ENCODE measurements at regions not wholly inside any gene's neighbourhood (a gene's known extent, or its start where the extent isn't known, plus 50 kb on each side); places are given as distances from the start of the nearest gene placed in this dataset.
A peak's percentile ranks its signal among the peaks of the same experiment; 100 is the strongest.
"Not testable (repeated sequence)": the region's sequence is repeated elsewhere in the genome, so short reads cannot be mapped to it uniquely, and the experiment has no call there.

DNA sequence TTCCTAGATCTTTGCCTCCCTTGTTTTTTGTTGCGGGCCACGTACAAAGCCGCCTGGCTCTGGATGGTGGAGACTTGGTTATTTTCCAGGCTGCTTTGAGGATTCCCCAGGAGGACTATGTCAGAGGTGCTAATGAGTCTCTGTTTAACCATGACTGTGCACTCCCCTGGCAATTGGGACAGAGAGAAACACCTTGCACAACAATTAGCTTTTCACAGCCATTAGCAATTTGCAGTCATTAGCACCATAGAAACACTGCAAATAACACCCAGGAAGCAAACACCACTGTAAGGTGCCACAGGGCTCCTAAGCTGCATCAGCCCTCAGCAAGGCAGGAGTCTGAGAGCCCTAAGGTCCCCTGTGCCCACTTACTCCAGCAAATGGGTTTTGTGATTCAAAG lies 201.0 kb upstream of the VLDLR start:
- Histone ChIP-seq H3K4me1 (ENCODE audit: control insufficient read depth in 2 of 2, insufficient read depth in 2 of 2, low read length in 2 of 2) (no peaks in the 10 kb centered on the region), H3K4me3 (ENCODE audit: low read length in 2 of 2) (no peak overlapping the region), H3K27me3 (ENCODE audit: control insufficient read depth in 2 of 2, insufficient read depth in 2 of 2, low read length in 2 of 2) (no peaks in the 10 kb centered on the region), H3K27ac (ENCODE audit: low read depth in 2 of 2, low read length in 2 of 2) (no peak overlapping the region), H3K36me3 (ENCODE audit: control insufficient read depth in 2 of 2, insufficient read depth in 2 of 2, low read length in 2 of 2) (no peaks in the 10 kb centered on the region), H3K9me3 (ENCODE audit: control insufficient read depth in 2 of 2, low read length in 2 of 2) (no peaks in the 10 kb centered on the region), H3K9ac (ENCODE audit: low read depth in 1 of 2, low read length in 2 of 2) (no peak overlapping the region)

DNA sequence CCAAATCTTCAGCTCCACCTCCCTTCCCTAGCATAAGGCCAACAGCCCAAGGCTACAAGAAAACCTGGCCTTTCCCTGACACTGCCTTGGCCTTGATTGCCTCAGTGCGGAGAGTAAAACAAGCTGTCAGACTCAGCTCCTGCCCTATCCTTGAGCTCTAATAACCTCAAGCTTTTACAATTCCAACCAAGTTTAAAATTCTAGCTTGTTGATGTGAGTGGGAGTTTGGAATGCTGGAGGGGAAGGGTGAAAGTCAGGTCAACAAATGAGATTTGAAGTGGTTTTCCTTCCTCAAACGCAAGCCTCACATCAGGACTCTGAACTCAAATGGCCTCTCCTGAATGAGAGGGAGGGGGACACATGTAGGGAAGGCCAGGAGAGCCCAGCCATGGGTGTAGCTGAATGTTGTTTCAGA lies 197.0 kb upstream of the VLDLR start:
- H3K27me3 ChIP-seq (ENCODE audit: control insufficient read depth in 2 of 2, insufficient read depth in 2 of 2, low read length in 2 of 2) = no peaks in the 10 kb centered on the region
- H3K27ac ChIP-seq (ENCODE audit: low read depth in 2 of 2, low read length in 2 of 2) = no peak overlapping the region
- H3K4me1 ChIP-seq (ENCODE audit: control insufficient read depth in 2 of 2, insufficient read depth in 2 of 2, low read length in 2 of 2) = peaks cover 0 to 5% of the 10 kb centered on the region in 2 donors
- H3K36me3 ChIP-seq (ENCODE audit: control insufficient read depth in 2 of 2, insufficient read depth in 2 of 2, low read length in 2 of 2) = no peaks in the 10 kb centered on the region
- no peak overlapping the region for H3K9ac ChIP-seq (ENCODE audit: low read depth in 1 of 2, low read length in 2 of 2)
- H3K9me3 ChIP-seq (ENCODE audit: control insufficient read depth in 2 of 2, low read length in 2 of 2) = no peaks in the 10 kb centered on the region
- no peak overlapping the region for H3K4me3 ChIP-seq (ENCODE audit: low read length in 2 of 2)

GRCh38 chr9:2425676-2426075 lies 195.9 kb upstream of the VLDLR start:
- H3K9me3 ChIP-seq (ENCODE audit: control insufficient read depth in 2 of 2, low read length in 2 of 2) = no peaks in the 10 kb centered on the region
- no peak overlapping the region for H3K27ac ChIP-seq (ENCODE audit: low read depth in 2 of 2, low read length in 2 of 2)

GRCh38 chr9:2427120-2427891 lies 194.3 kb upstream of the VLDLR start:
- H3K4me3 ChIP-seq (ENCODE audit: low read length in 2 of 2) = no peak overlapping the region
- H3K36me3 ChIP-seq (ENCODE audit: control insufficient read depth in 2 of 2, insufficient read depth in 2 of 2, low read length in 2 of 2) = no peaks in the 10 kb centered on the region
- no peaks in the 10 kb centered on the region for H3K27me3 ChIP-seq (ENCODE audit: control insufficient read depth in 2 of 2, insufficient read depth in 2 of 2, low read length in 2 of 2)
- peaks cover 0 to 5% of the 10 kb centered on the region in 2 donors for H3K4me1 ChIP-seq (ENCODE audit: control insufficient read depth in 2 of 2, insufficient read depth in 2 of 2, low read length in 2 of 2)
- peak overlapping the region in 1 of 2 donors; percentile 18 for H3K27ac ChIP-seq (ENCODE audit: low read depth in 2 of 2, low read length in 2 of 2)
- H3K9me3 ChIP-seq (ENCODE audit: control insufficient read depth in 2 of 2, low read length in 2 of 2) = no peaks in the 10 kb centered on the region
- H3K9ac ChIP-seq (ENCODE audit: low read depth in 1 of 2, low read length in 2 of 2) = no peak overlapping the region

More at GRCh38 chr9:2425676-2426075, 195.9 kb upstream of the VLDLR start:
- H3K9ac ChIP-seq (ENCODE audit: low read depth in 1 of 2, low read length in 2 of 2) = no peak overlapping the region
- no peak overlapping the region for H3K4me3 ChIP-seq (ENCODE audit: low read length in 2 of 2)
- no peaks in the 10 kb centered on the region for H3K36me3 ChIP-seq (ENCODE audit: control insufficient read depth in 2 of 2, insufficient read depth in 2 of 2, low read length in 2 of 2)
- H3K4me1 ChIP-seq (ENCODE audit: control insufficient read depth in 2 of 2, insufficient read depth in 2 of 2, low read length in 2 of 2) = peaks cover 0 to 5% of the 10 kb centered on the region in 2 donors
- no peaks in the 10 kb centered on the region for H3K27me3 ChIP-seq (ENCODE audit: control insufficient read depth in 2 of 2, insufficient read depth in 2 of 2, low read length in 2 of 2)

DNA sequence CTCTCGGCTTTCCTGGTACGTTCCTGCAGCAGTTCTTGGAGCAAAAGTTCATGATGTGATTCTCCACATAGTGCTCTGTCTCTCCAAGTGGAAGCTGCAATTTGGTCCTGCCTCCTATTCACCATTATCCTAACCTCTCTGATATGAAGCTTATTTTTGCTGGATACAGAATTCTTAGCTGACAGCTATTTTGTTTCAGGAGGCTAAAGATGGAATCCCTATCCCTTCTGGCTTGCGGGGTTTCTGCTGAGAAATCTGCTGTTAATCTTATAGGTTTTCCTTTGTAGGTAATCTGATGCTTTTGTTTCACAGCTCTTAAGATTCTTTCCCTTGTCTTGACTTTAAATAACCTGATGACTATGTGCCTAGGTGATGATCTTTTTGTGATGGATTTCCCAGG lies 181.6 kb upstream of the VLDLR start:
- no peaks in the 10 kb centered on the region for H3K36me3 ChIP-seq (ENCODE audit: control insufficient read depth in 2 of 2, insufficient read depth in 2 of 2, low read length in 2 of 2)
- no peaks in the 10 kb centered on the region for H3K4me1 ChIP-seq (ENCODE audit: control insufficient read depth in 2 of 2, insufficient read depth in 2 of 2, low read length in 2 of 2)
- no peak overlapping the region for H3K4me3 ChIP-seq (ENCODE audit: low read length in 2 of 2)
- H3K27me3 ChIP-seq (ENCODE audit: control insufficient read depth in 2 of 2, insufficient read depth in 2 of 2, low read length in 2 of 2) = no peaks in the 10 kb centered on the region
- H3K27ac ChIP-seq (ENCODE audit: low read depth in 2 of 2, low read length in 2 of 2) = no peak overlapping the region
- no peak overlapping the region for H3K9ac ChIP-seq (ENCODE audit: low read depth in 1 of 2, low read length in 2 of 2)
- H3K9me3 ChIP-seq (ENCODE audit: control insufficient read depth in 2 of 2, low read length in 2 of 2) = no peaks in the 10 kb centered on the region

GRCh38 chr9:2443933-2444332 lies 177.7 kb upstream of the VLDLR start:
- not testable (repeated sequence) for H3K36me3 ChIP-seq (ENCODE audit: control insufficient read depth in 2 of 2, insufficient read depth in 2 of 2, low read length in 2 of 2); H3K27me3 ChIP-seq (ENCODE audit: control insufficient read depth in 2 of 2, insufficient read depth in 2 of 2, low read length in 2 of 2); H3K9me3 ChIP-seq (ENCODE audit: control insufficient read depth in 2 of 2, low read length in 2 of 2); H3K9ac ChIP-seq (ENCODE audit: low read depth in 1 of 2, low read length in 2 of 2); H3K4me3 ChIP-seq (ENCODE audit: low read length in 2 of 2); H3K27ac ChIP-seq (ENCODE audit: low read depth in 2 of 2, low read length in 2 of 2); H3K4me1 ChIP-seq (ENCODE audit: control insufficient read depth in 2 of 2, insufficient read depth in 2 of 2, low read length in 2 of 2)

GRCh38 chr9:2448193-2448738 lies 173.3 kb upstream of the VLDLR start:
- H3K9me3 ChIP-seq (ENCODE audit: control insufficient read depth in 2 of 2, low read length in 2 of 2) = no peaks in the 10 kb centered on the region
- H3K9ac ChIP-seq (ENCODE audit: low read depth in 1 of 2, low read length in 2 of 2) = no peak overlapping the region
- no peaks in the 10 kb centered on the region for H3K4me1 ChIP-seq (ENCODE audit: control insufficient read depth in 2 of 2, insufficient read depth in 2 of 2, low read length in 2 of 2)
- H3K4me3 ChIP-seq (ENCODE audit: low read length in 2 of 2) = no peak overlapping the region
- H3K27me3 ChIP-seq (ENCODE audit: control insufficient read depth in 2 of 2, insufficient read depth in 2 of 2, low read length in 2 of 2) = no peaks in the 10 kb centered on the region
- H3K36me3 ChIP-seq (ENCODE audit: control insufficient read depth in 2 of 2, insufficient read depth in 2 of 2, low read length in 2 of 2) = no peaks in the 10 kb centered on the region
- H3K27ac ChIP-seq (ENCODE audit: low read depth in 2 of 2, low read length in 2 of 2) = no peak overlapping the region

DNA sequence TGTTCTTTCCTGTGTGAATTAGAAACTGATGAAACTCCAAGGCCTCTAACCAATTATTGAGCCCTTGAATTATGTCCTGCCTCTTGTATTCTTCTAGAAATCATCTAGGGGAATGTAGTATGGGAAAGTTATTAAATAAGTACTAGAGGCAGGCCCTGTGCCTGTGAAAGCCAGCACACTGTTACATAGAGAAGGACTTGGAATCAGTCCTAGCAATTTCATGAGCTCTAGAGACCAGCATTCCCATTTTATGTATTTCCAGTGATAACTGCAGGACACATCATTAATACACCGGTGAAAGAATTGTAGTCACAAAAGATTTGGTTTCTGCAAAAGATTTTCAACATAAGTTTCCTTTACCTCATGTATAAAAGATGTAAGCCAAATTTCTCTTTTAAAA lies 168.5 kb upstream of the VLDLR start:
- Histone ChIP-seq H3K27me3 (ENCODE audit: control insufficient read depth in 2 of 2, insufficient read depth in 2 of 2, low read length in 2 of 2) (no peaks in the 10 kb centered on the region), H3K36me3 (ENCODE audit: control insufficient read depth in 2 of 2, insufficient read depth in 2 of 2, low read length in 2 of 2) (no peaks in the 10 kb centered on the region), H3K27ac (ENCODE audit: low read depth in 2 of 2, low read length in 2 of 2) (no peak overlapping the region), H3K4me1 (ENCODE audit: control insufficient read depth in 2 of 2, insufficient read depth in 2 of 2, low read length in 2 of 2) (no peaks in the 10 kb centered on the region), H3K4me3 (ENCODE audit: low read length in 2 of 2) (no peak overlapping the region), H3K9ac (ENCODE audit: low read depth in 1 of 2, low read length in 2 of 2) (no peak overlapping the region), H3K9me3 (ENCODE audit: control insufficient read depth in 2 of 2, low read length in 2 of 2) (no peaks in the 10 kb centered on the region)

DNA sequence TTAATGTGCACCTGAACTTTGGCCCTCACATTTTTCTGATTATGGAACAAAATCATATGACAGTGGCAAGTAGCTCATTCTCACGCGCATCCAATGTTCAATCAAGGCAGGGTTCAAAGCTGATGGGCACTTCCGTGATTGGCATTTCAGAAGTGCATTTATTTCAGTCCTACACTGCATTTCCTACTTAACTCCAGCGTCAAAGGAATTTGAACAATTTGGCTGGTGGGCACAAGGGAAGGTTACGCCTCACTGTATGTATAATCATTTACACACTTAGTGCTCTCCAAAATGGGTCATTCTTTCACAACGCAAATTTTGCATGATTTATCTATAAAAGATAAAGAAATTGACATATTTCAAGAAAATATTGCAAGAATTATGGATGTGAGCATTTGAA lies 167.9 kb upstream of the VLDLR start:
- no peaks in the 10 kb centered on the region for H3K9me3 ChIP-seq (ENCODE audit: control insufficient read depth in 2 of 2, low read length in 2 of 2)
- no peaks in the 10 kb centered on the region for H3K4me1 ChIP-seq (ENCODE audit: control insufficient read depth in 2 of 2, insufficient read depth in 2 of 2, low read length in 2 of 2)
- H3K4me3 ChIP-seq (ENCODE audit: low read length in 2 of 2) = no peak overlapping the region
- H3K9ac ChIP-seq (ENCODE audit: low read depth in 1 of 2, low read length in 2 of 2) = no peak overlapping the region
- H3K27me3 ChIP-seq (ENCODE audit: control insufficient read depth in 2 of 2, insufficient read depth in 2 of 2, low read length in 2 of 2) = no peaks in the 10 kb centered on the region
- no peak overlapping the region for H3K27ac ChIP-seq (ENCODE audit: low read depth in 2 of 2, low read length in 2 of 2)
- no peaks in the 10 kb centered on the region for H3K36me3 ChIP-seq (ENCODE audit: control insufficient read depth in 2 of 2, insufficient read depth in 2 of 2, low read length in 2 of 2)

- Histone ChIP-seq H3K9ac (ENCODE audit: low read depth in 1 of 2, low read length in 2 of 2) (no peak overlapping the region), H3K27me3 (ENCODE audit: control insufficient read depth in 2 of 2, insufficient read depth in 2 of 2, low read length in 2 of 2) (no peaks in the 10 kb centered on the region), H3K36me3 (ENCODE audit: control insufficient read depth in 2 of 2, insufficient read depth in 2 of 2, low read length in 2 of 2) (no peaks in the 10 kb centered on the region), H3K27ac (ENCODE audit: low read depth in 2 of 2, low read length in 2 of 2) (no peak overlapping the region), H3K4me1 (ENCODE audit: control insufficient read depth in 2 of 2, insufficient read depth in 2 of 2, low read length in 2 of 2) (no peaks in the 10 kb centered on the region), H3K9me3 (ENCODE audit: control insufficient read depth in 2 of 2, low read length in 2 of 2) (no peaks in the 10 kb centered on the region), H3K4me3 (ENCODE audit: low read length in 2 of 2) (no peak overlapping the region)
These were observed 161.8 kb upstream of the VLDLR start for GRCh38 chr9:2459756-2460155.
